GM18517 (cell line): ENCODE measurements at regions not wholly inside any gene's neighbourhood (a gene's known extent, or its start where the extent isn't known, plus 50 kb on each side); places are given as distances from the start of the nearest gene placed in this dataset.
"Not testable (repeated sequence)": the region's sequence is repeated elsewhere in the genome, so short reads cannot be mapped to it uniquely, and the experiment has no call there.

Source experiments
- ATAC-seq: cut with Tn5 transposase; IDR thresholded peaks from one replicate; pipeline ENCODE4 v1.9.1; 2021; ENCODE audit warnings: mild to moderate bottlenecking, moderate library complexity; ENCODE audit not compliant: unreplicated experiment

DNA sequence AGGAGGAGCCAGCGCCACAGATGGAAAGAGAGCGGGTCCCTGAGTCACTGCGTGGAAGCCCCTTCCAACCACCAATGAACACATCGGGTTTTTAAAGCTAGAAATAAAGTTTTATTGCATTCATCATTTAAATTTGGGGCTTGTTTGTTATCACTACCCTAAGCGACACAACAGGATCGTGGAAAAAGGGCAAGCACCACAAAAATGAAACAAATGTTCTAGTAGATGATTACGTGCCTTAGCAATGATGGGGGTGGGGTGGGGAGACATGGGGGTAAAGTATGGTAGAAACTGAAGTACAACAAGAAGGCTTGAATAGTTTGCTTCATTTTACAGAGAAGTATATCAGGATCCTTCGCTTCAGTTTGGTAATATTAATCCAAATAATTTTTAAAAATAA is 221.6 kb upstream of the ATP10A start:
- ATAC-seq, result no peak

GRCh38 chr15:26083896-26084295 is 220.8 kb upstream of the ATP10A start:
- ATAC-seq, result no peak

DNA sequence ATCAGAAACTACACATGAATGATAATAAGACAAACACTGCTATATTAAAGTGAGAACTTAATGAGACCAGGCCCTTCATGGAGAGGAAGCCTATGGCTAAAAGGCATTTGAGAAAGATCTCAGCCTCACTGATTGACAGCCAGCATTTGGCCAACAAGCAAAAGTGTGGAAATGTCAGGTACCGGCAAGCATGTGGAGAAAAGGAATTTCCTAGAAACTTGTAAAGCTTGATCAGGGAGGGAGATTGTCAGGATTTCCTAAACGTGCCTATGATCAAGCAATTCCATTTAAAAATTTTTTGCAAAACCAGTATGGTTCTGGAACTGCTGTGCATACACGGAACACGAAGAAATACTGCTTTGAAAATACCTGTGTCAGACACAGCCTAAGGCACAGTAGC is 220.3 kb upstream of the ATP10A start:
- no peak for ATAC-seq

DNA sequence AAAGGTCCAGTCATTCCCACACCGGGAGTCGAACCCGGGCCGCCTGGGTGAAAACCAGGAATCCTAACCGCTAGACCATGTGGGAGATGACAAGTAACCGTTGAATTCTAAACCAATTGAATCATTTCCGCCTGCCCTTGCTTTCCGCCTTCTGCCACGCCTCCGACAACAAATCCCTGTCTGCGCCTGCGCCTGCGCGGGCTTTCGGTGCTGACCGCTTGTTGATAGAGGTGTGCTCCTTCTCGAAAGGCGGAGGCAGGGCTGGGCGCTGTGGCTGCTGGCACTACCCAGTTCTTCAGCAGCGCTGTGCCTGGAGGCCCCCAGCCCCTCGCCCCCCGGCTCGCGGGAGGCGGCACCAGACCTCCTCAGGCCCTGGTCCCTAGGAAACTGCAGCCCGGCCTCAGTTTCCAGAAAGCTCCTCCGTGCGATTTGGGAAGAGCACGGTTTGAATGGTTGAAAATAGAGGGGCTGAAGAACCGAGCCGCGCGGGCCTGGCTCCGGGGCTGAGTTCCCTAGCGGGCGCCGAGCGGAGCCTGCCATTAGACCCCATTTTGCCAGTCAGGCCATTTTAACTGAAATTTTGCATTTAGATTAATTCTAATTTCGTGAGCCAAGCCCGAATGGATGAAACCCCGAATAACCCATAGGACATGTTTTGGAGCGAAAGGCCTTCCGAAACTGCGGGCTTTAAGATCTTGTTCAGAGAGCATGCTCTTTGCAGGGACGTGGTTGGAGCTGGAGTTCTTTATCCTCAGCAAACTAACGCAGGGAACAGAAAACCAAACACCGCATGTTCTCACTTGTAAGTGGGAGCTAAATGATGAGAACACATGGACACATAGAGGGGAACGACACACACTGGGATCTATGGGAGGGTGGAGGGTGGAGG is 219.3 kb upstream of the ATP10A start:
- peak; percentile 95 for ATAC-seq

GRCh38 chr15:26081758-26082220 is 218.7 kb upstream of the ATP10A start:
- no peak for ATAC-seq

- ATAC-seq, result no peak
Observed at GRCh38 chr15:26075770-26076169, 212.6 kb upstream of the ATP10A start.

- ATAC-seq, result no peak
Observed at GRCh38 chr15:26073430-26074333, 210.6 kb upstream of the ATP10A start.

GRCh38 chr15:26070095-26070532 is 207.0 kb upstream of the ATP10A start:
- ATAC-seq, result no peak

DNA sequence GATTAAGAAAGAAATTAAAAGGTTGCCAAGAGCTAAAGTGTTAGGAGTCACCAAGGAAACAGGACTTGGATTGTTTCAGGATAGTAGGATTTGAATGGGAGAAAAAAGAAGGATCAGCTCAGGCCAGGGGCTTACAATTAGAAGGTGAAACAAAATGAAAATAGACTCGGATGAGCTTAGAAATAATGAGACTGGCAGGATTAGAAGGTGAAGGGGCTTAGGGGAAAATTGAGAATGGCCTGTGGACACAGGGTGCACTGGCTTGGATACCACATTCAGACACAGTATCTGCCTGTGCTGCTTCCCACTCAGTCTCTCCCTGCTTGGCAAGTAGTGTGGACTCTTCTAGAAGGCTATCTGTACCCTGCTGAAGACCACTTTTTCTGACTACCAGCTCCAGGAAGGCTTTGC is 206.1 kb upstream of the ATP10A start:
- no peak for ATAC-seq

DNA sequence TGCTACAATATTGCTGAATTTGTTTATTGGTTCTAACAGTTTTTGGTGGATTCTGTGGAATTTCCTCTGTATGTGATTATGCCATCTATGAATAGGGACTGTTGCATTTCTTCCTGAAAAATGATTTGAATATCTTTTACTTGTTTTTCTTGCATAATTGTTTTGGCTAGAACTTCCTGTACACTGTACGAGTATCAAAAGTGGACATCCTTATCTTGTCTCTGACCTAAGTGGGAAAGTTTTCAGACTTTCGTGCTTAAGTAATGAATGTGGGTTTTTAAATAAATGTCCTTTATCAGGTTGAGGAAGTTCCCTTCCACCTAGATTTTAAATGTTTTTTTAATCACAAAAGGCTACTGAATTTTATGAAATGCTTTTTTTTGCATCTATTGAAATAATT is 203.8 kb upstream of the ATP10A start:
- ATAC-seq, result no peak

DNA sequence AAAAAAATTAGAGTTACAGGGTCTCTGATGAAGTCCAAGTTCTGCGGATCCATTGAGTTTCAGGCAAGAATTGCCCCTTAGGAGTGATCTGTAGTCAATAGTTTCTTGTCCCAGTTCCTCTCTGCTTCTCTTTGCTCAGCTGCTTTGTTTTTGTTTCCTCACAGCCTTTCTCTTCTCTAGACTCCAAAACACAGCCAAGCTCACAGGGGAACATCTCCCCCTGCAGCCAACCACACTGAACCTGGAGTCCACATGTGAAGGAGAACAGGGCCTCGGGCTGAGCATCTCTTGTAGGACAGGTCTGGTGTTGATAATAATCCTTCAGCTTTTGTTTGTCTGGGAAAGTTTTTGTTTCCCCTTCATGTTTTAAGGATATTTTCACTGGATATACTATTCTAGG is 202.6 kb upstream of the ATP10A start:
- ATAC-seq, result no peak

DNA sequence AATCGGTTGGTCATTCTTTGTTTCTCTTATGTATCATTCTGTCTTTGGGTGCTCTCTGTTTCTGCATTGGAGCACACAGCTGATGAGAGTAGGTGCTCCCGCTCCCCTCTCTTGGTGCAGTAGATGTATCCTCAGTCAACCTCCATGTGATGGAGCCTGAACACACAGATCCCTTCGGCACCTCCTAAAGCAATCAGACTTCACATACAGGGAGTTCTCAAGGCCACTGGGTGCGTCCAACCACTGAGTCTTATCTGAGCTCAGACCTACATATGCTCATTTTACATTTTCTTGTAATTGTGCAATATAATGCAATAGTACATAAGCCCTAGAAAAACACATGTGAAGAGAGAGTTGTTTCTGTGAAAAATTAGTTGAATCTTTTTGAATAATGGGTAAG is 198.1 kb upstream of the ATP10A start:
- no peak for ATAC-seq

GRCh38 chr15:26056766-26057165 is 193.6 kb upstream of the ATP10A start:
- not testable (repeated sequence) for ATAC-seq

DNA sequence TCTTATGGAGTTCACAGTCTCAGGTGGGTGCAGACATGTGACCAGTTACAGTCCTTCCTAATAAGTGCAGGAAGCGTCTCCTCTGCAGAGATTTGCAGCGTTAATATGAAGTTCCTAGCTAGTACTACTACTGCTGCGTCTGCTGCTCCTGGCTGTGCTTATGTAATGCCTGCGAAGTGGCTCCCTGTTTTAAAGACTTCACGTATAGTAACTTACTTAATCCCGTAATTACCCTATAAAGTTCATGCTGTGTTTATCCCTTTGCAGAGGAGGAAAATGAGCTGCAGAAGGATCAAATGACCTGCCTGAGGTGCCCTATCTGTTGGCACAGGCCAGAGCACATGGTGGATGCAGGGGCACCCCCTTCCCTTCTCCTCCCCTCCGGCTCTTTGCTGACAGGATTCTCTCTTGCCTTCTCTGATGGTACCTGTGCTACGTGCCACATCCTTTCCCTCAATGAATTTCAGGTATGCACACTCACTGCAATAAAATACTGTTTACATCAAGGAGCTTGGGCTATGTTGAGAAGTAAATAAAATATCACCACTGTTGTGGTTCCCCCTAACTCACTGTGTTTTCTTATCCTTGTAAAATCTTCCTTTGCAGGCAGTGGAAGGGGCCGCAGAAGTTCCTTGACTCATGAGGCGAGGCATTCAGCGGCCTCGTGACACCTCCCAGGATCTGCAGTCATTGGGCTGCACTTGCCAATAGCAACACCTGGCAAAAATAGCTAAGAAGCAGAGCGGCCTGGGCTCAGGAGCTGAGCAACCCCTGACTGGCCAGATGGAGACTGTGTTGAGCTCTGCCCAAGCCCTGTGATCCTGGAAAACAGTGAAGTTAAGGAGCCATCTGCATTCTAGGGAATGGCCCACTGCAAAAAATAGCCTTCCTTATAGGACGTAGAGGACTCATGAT is 188.9 kb upstream of the ATP10A start:
- no peak for ATAC-seq

- ATAC-seq, result no peak
Observed at GRCh38 chr15:26050984-26051383, 187.9 kb upstream of the ATP10A start.

DNA sequence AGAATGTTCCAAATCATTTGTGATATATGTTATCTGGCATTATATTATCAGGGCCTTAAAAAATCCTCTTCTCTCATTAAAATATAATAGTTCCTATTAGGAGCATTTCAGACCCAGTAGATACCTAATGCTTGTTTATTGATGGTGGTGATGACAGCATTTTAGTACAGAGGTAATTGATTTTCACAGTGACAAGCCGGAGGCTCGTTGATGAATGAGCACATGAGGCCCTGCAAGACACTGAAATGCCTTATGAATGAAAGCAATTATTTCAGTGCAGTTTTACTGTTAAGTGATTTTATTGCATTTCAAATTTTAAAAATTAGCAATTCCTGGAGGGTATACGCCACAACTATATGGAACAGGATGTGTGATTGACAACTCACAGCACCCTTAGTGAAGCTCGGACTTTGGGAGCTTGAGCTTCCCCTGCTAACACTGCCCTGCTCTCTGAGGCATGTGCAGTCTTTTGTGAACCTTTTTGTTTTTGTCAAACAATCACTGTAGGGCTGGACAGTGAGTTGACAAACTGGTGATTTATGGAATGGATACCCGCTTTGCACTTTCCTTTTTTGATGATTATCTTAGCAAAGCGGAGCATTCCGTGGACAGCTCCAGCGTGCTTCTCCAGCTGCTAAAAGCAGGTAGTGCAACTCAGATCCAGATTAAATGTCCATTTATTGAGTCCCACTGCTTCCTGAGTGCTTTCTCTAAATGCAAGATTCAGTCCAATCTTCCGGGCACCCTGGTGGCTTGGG is 187.0 kb upstream of the ATP10A start:
- no peak for ATAC-seq

GRCh38 chr15:26048669-26049068 is 185.5 kb upstream of the ATP10A start:
- ATAC-seq, result no peak

GRCh38 chr15:26045516-26045915 is 182.4 kb upstream of the ATP10A start:
- ATAC-seq, result no peak

DNA sequence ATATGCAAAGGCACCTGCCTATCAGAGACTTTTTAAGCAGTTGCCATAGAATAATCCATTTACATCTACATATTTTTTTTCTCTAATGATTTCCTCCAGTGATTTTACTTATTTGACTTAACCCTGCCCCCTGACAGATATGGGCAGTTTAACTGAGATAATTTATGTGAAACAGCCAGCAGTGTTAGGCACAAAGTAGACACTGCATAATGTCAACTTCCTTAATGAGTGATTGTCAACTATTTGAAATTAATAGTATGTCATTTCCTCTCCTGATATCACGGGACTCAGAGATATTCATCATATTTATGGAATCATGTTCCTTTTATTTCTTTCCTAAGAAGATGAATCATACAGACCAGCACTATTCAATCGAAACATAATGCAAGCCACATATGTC is 179.9 kb upstream of the ATP10A start:
- no peak for ATAC-seq

- no peak for ATAC-seq
Observed at GRCh38 chr15:26038693-26039092, 175.6 kb upstream of the ATP10A start.
